Epithelial cell of proximal tubule (primary cell): ENCODE measurements at regions not wholly inside any gene's neighbourhood (a gene's known extent, or its start where the extent isn't known, plus 50 kb on each side); places are given as distances from the start of the nearest gene placed in this dataset.
"Not testable (repeated sequence)": the region's sequence is repeated elsewhere in the genome, so short reads cannot be mapped to it uniquely, and the experiment has no call there.

Experiments used
- DNase-seq: peaks from one replicate; pipeline ENCODE4 v3.0.0-alpha.2; 2011; ENCODE audit warnings: low read depth
- H3K4me3 ChIP-seq: 2 replicates; pipeline ENCODE4 v1.5.1; 2011; ENCODE audit warnings: low read depth, mild to moderate bottlenecking, low read length
- CTCF ChIP-seq: conservative IDR thresholded peaks from 2 replicates; pipeline ENCODE4 v1.5.1; 2012; ENCODE audit warnings: low read depth, mild to moderate bottlenecking, low read length

GRCh38 chr6:115873901-115874300 is 186.8 kb downstream of the FRK start:
- no peak for TF ChIP-seq CTCF
- H3K4me3 ChIP-seq: no peak overlapping the region
- no peak for DNase-seq

GRCh38 chr6:115870464-115870863 is 190.2 kb downstream of the FRK start:
- TF ChIP-seq CTCF: no peak
- no peak overlapping the region for H3K4me3 ChIP-seq
- no peak for DNase-seq

GRCh38 chr6:115865914-115866313 is 194.8 kb downstream of the FRK start:
- DNase-seq: no peak
- no peak for TF ChIP-seq CTCF
- no peak overlapping the region for H3K4me3 ChIP-seq

GRCh38 chr6:115863211-115863610 is 197.5 kb downstream of the FRK start:
- no peak overlapping the region for H3K4me3 ChIP-seq
- no peak for DNase-seq
- TF ChIP-seq CTCF: no peak

- H3K4me3 ChIP-seq, DNase-seq: not testable (repeated sequence)
Measured at GRCh38 chr6:115861658-115862057, 199.0 kb downstream of the FRK start.

- H3K4me3 ChIP-seq, DNase-seq: not testable (repeated sequence)
Measured at GRCh38 chr6:115859577-115859976, 201.1 kb downstream of the FRK start.

- no peak for TF ChIP-seq CTCF
- H3K4me3 ChIP-seq: no peak overlapping the region
- DNase-seq: no peak
Measured at GRCh38 chr6:115854866-115855665, 205.6 kb downstream of the FRK start.

- H3K4me3 ChIP-seq: no peak overlapping the region
- TF ChIP-seq CTCF: no peak
- no peak for DNase-seq
Measured at GRCh38 chr6:115847671-115848070, 213.0 kb downstream of the FRK start.
